Pancreas (tissue), 10 donors: ENCODE measurements at regions not wholly inside any gene's neighbourhood (a gene's known extent, or its start where the extent isn't known, plus 50 kb on each side); places are given as distances from the start of the nearest gene placed in this dataset.
"Not testable (repeated sequence)": the region's sequence is repeated elsewhere in the genome, so short reads cannot be mapped to it uniquely, and the experiment has no call there.

Experiments used
- ATAC-seq, 4 donors: fragments of 200-7000 bp; cut with Tn5 transposase; one replicate each; pipeline versions ENCODE4 v1.8.0 to v1.9.1; 2020; ENCODE audit warnings: mild to moderate bottlenecking in 4 of 4, moderate library complexity in 4 of 4
- DNase-seq, 6 donors: peaks; one replicate each; pipeline ENCODE4 v3.0.0-alpha.2; 2020
- FAIRE-seq: peaks from 2 replicates; lab custom pipeline; 2012; peaks lifted over from hg19 to GRCh38; lab: Jason Lieb, UNC
- H3K27ac ChIP-seq, 4 donors: fragments of 200-600 bp; sonication (generic); 1 replicate in 3 of 4; 2 replicates in 1 of 4; pipeline versions ENCODE4 v1.5.0 to v1.8.0; 2020
- H3K27me3 ChIP-seq, 4 donors: fragments of 200-600 bp; one replicate each; pipeline ENCODE4 v1.8.0; 2021
- H3K36me3 ChIP-seq, 3 donors: fragments of 200-600 bp; sonication (generic) in 1 of 3; one replicate each; pipeline versions ENCODE4 v1.5.0 to v1.8.0; 2020 to 2021
- H3K4me1 ChIP-seq, 3 donors: fragments of 200-600 bp; one replicate each; pipeline ENCODE4 v1.8.0; 2021
- H3K4me3 ChIP-seq, 4 donors: fragments of 200-600 bp; sonication (generic) in 2 of 4; one replicate each; pipeline versions ENCODE4 v1.5.0 to v1.8.0; 2020 to 2021
- H3K9me3 ChIP-seq, 4 donors: fragments of 200-600 bp; one replicate each; pipeline ENCODE4 v1.8.0; 2021
- CTCF ChIP-seq, 4 donors: fragments of 200-600 bp; sonication (generic) in 3 of 4; IDR thresholded peaks; one replicate each; pipeline versions ENCODE4 v1.5.0 to v1.8.0; 2021; ENCODE audit warnings: antibody characterized with exemption in 4 of 4
- WGBS, 2 donors: extraction: QIAGEN DNeasy Blood & Tissue Kit; methylation state at CpG; one replicate each; pipeline ENCODE4 v1.1.7; 2013; 5-methylcytosine and 5-hydroxymethylcytosine counted together
- intact Hi-C, 3 donors: fragments of 100-400 bp; cut with DNase I; formaldehyde crosslinking; loops; one replicate each; pipeline versions ENCODE4 v1.11.1 to v1.14.2; 2022
- donor health status: healthy with polysubstance abuse.
- donor health status: DM: no; HTN: no; CAD: no; lungs with moderate emphysema.
- donor health status: DM: no; HTN: no; CAD: no.
- donor health status: control.
- donor health status: control.
- donor health status: Bipolar disorder and iron deficiency.
- donor health status: DM: yes; HTN: yes; CAD: no.
- donor health status: DM: no; HTN: no; CAD: no.
- donor health status: DM: no; HTN: no; CAD: no.
- donor health status: DM: yes; HTN: yes; CAD: no.

- DNase-seq: no peak
- no peak for TF ChIP-seq CTCF (IDR thresholded peaks at IDR 0.05)
- 57 to 64% methylated on average over 3 of the region's 3 CpGs for WGBS, 2 donors
- ATAC-seq: no peak
- intact Hi-C loops: no loop called here
- Histone ChIP-seq H3K27me3 (no peaks in the 10 kb centered on the region), H3K4me3 (no peak overlapping the region), H3K4me1 (no peaks in the 10 kb centered on the region), H3K9me3 (no peaks in the 10 kb centered on the region), H3K27ac (no peak overlapping the region), H3K36me3 (no peaks in the 10 kb centered on the region)
- FAIRE-seq: no peak
Observed at GRCh38 chr4:174005422-174005821, 278.0 kb downstream of the FBXO8 start.

DNA sequence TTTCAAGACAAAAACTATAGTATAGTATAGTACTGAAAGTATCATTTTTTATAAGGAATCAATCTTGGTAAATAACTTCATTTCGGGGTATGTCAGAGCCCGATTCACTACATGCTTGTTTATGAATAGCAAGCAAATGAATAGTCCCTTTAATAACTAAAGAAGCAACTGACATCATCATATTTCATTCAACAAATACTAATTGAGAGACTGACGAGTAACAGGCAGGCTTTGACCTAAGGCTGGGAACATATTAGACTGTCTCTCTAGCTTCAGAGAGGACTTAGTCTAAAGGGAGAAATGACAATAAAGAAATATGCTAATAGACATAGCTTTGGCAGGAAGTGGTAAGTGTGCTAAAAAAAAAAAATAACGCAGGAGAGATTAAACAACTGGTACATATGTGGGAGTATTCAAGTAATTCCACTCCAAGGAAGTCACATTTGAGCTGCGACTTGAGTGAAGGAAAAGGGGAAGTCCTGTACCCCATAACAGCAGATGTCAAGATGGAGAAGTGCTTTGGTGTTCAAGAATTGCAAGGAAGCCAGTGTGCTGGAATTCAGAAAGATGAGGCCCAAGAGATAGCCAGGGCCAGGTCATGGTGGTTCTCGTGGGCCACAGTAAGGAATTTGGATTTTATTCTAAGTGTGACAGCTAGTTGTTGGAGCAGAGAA is 284.9 kb downstream of the FBXO8 start:
- H3K36me3 ChIP-seq: no peaks in the 10 kb centered on the region
- no peak overlapping the region for H3K4me3 ChIP-seq
- intact Hi-C loops: no loop called here
- H3K9me3 ChIP-seq: no peaks in the 10 kb centered on the region
- no peak overlapping the region for H3K27ac ChIP-seq
- no peak for DNase-seq
- WGBS, 2 donors: 51 to 64% methylated on average over 6 of the region's 6 CpGs
- ATAC-seq: no peak
- no peaks in the 10 kb centered on the region for H3K27me3 ChIP-seq
- FAIRE-seq: no peak
- no peak for TF ChIP-seq CTCF (IDR thresholded peaks at IDR 0.05)
- no peaks in the 10 kb centered on the region for H3K4me1 ChIP-seq

GRCh38 chr4:173995779-173996178 is 287.7 kb downstream of the FBXO8 start:
- H3K27ac ChIP-seq, H3K9me3 ChIP-seq, H3K4me1 ChIP-seq, intact Hi-C loops, FAIRE-seq, H3K27me3 ChIP-seq, DNase-seq, H3K4me3 ChIP-seq, H3K36me3 ChIP-seq, ATAC-seq: not testable (repeated sequence)
- 87 to 92% methylated on average over 4 of the region's 4 CpGs for WGBS, 2 donors

DNA sequence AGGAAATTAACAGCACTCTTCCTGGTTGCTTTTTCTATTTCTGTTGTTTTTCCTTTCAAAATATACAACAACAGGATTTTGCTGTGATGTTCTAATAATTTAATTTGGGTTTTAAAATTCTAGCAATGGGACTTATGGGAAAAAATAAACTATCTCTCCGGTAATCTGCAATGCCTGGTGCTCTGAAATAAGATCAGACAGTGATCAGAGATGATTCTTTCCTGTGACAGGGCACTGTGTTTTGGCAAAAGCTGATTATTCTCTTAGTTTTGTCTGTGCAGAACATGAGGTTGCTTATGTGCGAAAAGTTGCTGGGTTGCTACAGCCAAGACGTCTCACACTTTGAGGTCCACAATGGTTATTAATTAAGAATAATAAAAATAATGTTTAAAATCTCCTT is 291.7 kb downstream of the FBXO8 start:
- intact Hi-C loops: no loop called here
- FAIRE-seq: no peak

GRCh38 chr4:173991316-173991715 is 292.2 kb downstream of the FBXO8 start:
- FAIRE-seq (no peak), DNase-seq (no peak), ATAC-seq (no peak)
- no peaks in the 10 kb centered on the region for H3K9me3 ChIP-seq
- no peak overlapping the region for H3K27ac ChIP-seq
- H3K4me3 ChIP-seq: no peak overlapping the region
- peaks cover 0 to 4% (median 0%) of the 10 kb centered on the region in 4 donors for H3K27me3 ChIP-seq
- intact Hi-C loops: no loop called here
- no peaks in the 10 kb centered on the region for H3K36me3 ChIP-seq
- 56 to 58% methylated on average over 1 of the region's 1 CpG for WGBS, 2 donors
- TF ChIP-seq CTCF (IDR thresholded peaks at IDR 0.05): no peak
- H3K4me1 ChIP-seq: no peaks in the 10 kb centered on the region

More for the DNA sequence above, 291.7 kb downstream of the FBXO8 start:
- H3K4me3 ChIP-seq: no peak overlapping the region
- DNase-seq: no peak
- 67 to 78% methylated on average over 3 of the region's 3 CpGs for WGBS, 2 donors
- H3K27me3 ChIP-seq: peaks cover 0 to 4% (median 0%) of the 10 kb centered on the region in 4 donors
- H3K36me3 ChIP-seq: no peaks in the 10 kb centered on the region
- no peak for ATAC-seq
- no peaks in the 10 kb centered on the region for H3K9me3 ChIP-seq
- no peaks in the 10 kb centered on the region for H3K4me1 ChIP-seq
- H3K27ac ChIP-seq: no peak overlapping the region
- no peak for TF ChIP-seq CTCF (IDR thresholded peaks at IDR 0.05)
